ENCODE measurements at regions not wholly inside any gene's neighbourhood (a gene's known extent, or its start where the extent isn't known, plus 50 kb on each side); places are given as distances from the start of the nearest gene placed in this dataset.

DNA sequence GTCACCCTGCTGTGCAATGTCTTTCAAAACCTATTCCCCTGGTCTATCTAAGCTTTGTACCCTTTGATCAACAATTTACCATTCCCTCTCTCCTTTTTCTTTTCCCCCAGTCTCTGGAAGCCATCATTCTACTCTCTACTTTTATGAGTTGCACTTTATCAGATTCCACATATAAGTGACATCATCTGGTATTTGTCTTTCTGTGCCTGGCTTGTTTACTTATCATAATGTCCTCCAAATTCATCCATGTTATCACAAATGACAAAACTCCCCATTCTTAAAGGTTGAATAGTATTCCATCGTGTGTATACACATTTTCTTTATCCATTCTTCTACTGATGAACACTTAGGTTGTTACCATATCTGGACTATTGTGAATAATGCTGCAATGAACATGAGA is 344.2 kb upstream of the CCNH start:
- TF ChIP-seq, protein P1, sequence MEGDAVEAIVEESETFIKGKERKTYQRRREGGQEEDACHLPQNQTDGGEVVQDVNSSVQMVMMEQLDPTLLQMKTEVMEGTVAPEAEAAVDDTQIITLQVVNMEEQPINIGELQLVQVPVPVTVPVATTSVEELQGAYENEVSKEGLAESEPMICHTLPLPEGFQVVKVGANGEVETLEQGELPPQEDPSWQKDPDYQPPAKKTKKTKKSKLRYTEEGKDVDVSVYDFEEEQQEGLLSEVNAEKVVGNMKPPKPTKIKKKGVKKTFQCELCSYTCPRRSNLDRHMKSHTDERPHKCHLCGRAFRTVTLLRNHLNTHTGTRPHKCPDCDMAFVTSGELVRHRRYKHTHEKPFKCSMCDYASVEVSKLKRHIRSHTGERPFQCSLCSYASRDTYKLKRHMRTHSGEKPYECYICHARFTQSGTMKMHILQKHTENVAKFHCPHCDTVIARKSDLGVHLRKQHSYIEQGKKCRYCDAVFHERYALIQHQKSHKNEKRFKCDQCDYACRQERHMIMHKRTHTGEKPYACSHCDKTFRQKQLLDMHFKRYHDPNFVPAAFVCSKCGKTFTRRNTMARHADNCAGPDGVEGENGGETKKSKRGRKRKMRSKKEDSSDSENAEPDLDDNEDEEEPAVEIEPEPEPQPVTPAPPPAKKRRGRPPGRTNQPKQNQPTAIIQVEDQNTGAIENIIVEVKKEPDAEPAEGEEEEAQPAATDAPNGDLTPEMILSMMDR (conservative IDR thresholded peaks at IDR 0.05; ENCODE audit: low read depth, low read length): no peak
- TF ChIP-seq EZH2 (IDR thresholded peaks at IDR 0.05; ENCODE audit: borderline replicate concordance, low read depth, low read length, poor library complexity, severe bottlenecking): no peak

All from A673 (cell line).